ENCODE measurements at regions not wholly inside any gene's neighbourhood (a gene's known extent, or its start where the extent isn't known, plus 50 kb on each side); places are given as distances from the start of the nearest gene placed in this dataset.
"Not testable (repeated sequence)": the region's sequence is repeated elsewhere in the genome, so short reads cannot be mapped to it uniquely, and the experiment has no call there.

DNA sequence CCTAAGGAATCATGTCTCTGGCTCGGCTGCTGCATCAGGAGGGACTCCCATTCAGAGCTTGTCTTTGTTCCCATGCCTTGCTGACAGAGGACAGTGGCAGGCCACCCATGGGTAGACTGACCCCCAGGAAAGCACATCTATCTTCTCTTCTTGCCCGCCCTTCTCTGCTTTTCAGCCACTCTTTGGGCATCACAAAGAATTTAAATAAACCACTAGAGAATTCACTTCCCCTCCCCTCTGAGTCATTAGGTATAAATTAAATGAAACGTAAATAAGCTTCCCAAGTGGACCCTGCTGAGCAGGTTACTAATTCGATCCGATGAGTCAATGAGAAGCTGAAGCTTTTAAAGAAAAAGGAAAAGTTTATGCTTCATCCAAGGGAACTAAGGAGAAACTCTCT, 97.0 kb downstream of the DRD1 start:
- DNase-seq (ENCODE audit: low read depth), result peak; percentile 52

DNA sequence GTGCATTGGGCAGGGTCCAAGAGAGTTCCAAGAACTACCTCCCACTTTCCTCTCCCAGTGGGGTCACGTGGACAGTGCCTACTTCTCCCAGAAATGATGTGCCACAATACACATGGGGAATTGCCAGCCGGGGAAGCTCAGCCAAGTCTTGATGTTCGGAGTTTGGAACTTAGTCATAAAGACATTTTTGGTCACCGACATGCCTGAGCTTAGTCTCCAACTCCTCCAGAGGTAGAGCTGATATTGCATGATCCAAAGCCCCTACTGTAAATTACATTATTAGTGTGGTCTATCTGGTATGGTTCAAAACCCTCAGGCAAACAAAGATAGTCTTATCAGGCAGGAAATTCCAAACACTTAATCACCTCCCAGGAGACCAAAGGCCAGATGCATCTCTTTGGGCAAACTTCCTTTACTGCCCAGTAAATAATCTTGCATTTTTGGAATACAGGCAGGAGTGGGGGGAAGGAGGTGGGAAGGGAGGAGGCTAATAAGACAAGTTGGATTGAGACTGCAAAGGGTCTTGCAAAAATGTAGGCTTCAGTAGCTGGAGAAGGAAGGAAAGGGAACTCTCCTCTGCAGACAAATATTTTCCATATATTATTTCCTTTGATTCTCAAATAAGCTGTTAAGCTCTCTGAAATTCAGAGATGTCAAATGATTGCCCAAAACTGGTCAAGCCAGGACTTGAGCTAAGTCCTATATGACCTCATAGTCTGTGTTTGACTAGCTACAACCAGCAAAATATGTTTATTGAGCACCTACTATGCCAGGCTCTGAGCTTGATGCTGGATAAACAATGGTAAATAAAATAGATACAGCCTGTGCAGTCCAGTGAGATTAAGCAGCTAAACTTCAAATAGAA, 99.4 kb downstream of the DRD1 start:
- peak; percentile 10 for DNase-seq (ENCODE audit: low read depth)

GRCh38 chr5:175343308-175343707, 100.7 kb downstream of the DRD1 start:
- no peak for DNase-seq (ENCODE audit: low read depth)

GRCh38 chr5:175340180-175340579, 103.8 kb downstream of the DRD1 start:
- DNase-seq (ENCODE audit: low read depth), result no peak

GRCh38 chr5:175337680-175338079, 106.3 kb downstream of the DRD1 start:
- no peak for DNase-seq (ENCODE audit: low read depth)

DNA sequence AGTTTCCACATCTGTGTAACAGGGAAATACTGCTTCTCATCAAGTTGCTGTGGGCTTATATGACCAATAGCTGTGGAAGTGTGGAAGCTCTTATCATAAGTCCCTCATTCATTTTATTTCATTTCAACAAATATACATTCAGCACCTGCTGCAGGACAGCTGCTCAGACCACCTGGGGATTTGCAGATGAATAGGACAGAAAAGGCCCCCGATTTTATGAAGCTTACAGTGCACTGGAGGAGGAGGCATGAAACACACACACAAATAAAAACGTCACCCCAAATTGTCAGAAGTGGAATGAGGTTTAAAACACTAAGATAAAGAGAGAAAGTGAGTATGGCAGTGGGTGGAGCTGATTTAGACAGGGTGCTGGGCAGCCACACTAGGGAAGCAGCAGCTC, 107.2 kb downstream of the DRD1 start:
- DNase-seq (ENCODE audit: low read depth), result no peak

GRCh38 chr5:175335691-175336090, 108.3 kb downstream of the DRD1 start:
- no peak for DNase-seq (ENCODE audit: low read depth)

GRCh38 chr5:175331173-175332036, 112.6 kb downstream of the DRD1 start:
- not testable (repeated sequence) for DNase-seq (ENCODE audit: low read depth)

- DNase-seq (ENCODE audit: low read depth), result no peak
Observed at GRCh38 chr5:175329976-175330375, 114.0 kb downstream of the DRD1 start.

DNA sequence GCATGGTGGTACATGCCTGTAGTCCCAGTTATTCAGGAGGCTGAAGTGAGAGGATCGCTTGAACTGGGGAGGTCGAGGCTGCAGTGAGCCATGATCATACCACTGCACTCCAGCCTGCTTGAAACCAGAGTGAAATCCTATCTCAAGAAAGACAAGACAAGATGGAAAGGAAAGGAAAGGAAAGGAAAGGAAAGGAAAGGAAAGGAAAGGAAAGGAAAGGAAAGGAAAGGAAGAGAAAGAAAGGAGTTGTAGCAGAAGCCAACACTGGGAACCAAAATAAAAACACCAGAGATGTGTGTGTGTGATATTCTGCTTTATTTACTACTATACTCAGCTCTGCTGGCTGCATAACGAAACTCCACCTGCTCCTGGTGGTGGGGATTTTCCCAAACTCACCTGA, 115.3 kb downstream of the DRD1 start:
- no peak for DNase-seq (ENCODE audit: low read depth)

- DNase-seq (ENCODE audit: low read depth), result no peak
Observed at GRCh38 chr5:175328176-175328575, 115.8 kb downstream of the DRD1 start.

DNA sequence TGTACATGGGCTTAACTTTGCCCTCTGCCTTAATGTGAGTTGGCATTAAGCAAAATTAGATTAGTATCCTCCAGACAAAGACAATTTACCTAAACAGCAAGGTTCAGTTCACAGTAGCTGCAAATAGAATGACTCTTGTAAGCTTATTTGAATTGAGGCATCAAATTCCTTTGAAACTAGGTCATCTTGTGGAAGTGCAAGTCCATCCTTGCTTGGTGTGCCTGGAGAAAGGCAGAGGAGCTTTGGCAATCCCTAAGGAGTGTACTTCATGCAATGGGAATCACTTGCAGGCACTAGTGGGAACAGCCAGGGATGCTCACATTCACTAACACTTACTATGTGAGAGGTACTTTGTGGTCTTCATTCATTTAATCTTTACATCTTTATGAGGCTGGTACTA, 118.3 kb downstream of the DRD1 start:
- no peak for DNase-seq (ENCODE audit: low read depth)

GRCh38 chr5:175321927-175322532, 122.0 kb downstream of the DRD1 start:
- no peak for DNase-seq (ENCODE audit: low read depth)

- DNase-seq (ENCODE audit: low read depth), result no peak
Observed at GRCh38 chr5:175319199-175319598, 124.8 kb downstream of the DRD1 start.

GRCh38 chr5:175317872-175318271, 126.1 kb downstream of the DRD1 start:
- DNase-seq (ENCODE audit: low read depth), result no peak

- DNase-seq (ENCODE audit: low read depth), result no peak
Observed at GRCh38 chr5:175309218-175309810, 134.7 kb downstream of the DRD1 start.

DNA sequence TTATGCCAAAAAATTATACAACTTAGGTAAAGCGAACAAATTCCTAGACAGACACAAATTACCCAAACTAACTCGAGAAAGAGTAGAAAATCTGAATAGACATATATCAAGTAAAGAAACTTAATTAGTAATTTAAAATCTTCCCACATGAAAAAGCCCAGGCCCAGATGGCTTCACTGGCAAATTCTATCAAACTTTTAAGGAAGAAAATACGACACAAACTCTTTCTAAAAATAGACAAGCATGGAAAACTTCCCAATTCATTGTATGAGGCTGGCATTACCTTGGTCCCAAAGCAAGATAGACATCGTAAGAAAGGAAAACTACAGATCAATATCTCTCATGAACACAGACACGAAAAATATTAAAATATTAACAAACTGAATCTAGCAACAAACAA, 135.3 kb downstream of the DRD1 start:
- DNase-seq (ENCODE audit: low read depth), result no peak

DNA sequence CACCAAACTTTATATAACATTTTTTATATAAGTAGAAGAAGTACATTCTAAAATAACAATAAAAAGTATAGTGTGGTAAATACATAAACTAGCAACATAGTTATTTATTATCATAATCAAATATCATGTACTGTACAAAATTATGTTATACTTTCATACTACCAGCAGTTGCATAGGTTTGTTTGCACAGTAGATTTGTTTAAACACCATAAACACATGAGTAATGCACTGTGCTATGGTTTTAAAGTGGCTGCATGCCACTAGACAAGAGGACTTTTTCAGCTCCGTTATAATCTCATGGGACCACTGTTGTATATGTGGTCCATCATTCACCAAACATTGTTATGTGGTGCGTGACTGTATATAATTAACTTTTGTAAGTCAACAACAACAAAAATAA, 137.6 kb downstream of the DRD1 start:
- DNase-seq (ENCODE audit: low read depth), result no peak

- no peak for DNase-seq (ENCODE audit: low read depth)
Observed at GRCh38 chr5:175305251-175305650, 138.7 kb downstream of the DRD1 start.

DNA sequence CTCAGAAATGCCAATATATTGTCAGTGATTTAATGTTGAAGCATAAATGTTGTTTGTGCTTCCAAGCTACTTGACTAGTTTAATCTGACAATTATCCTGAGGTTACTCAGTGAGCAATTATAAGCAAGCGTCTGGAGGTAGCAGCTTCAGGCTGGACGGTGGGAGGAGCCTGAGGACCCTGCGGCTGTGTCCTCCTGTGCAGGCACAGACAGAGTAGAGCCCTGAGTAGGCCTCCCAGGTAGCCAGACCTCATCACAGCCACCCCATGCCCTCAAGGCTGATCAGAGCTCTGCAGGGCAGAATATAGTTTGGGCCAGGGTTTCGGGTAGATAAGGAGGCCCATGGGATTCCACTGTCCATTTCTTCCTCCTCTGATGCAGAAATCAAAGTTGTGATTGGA, 153.6 kb downstream of the DRD1 start:
- DNase-seq (ENCODE audit: low read depth), result no peak

DNA sequence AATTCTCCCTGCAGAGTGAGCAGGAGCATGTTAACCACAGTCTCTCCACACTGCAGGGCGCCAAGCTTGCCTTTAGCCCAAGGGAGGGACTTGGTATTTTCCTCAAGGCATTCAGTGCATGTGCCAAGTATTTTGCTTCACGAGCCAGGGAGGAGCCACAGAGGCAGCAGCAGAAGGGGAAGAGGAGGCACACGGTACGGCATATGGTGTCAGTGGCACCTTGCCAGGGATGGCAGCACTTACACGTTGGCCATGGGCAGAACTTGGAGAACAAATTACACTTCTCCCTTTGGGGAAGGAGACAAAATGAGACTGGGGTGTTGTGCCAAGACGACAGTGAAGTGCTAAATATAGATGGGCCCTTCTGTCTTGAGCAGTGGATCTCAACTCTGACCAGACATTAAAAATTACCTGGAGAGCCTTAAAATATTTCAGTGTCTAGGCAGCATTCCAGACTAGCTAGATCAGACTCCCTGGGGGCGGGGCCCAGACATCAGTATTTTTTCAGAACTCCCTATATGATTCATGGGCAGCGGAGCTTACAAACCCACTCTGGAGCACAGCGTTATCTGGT, 155.8 kb downstream of the DRD1 start:
- peak; percentile 72 for DNase-seq (ENCODE audit: low read depth)

Data from HT1080 (cell line).